HCT116 (cell line): ENCODE measurements at regions not wholly inside any gene's neighbourhood (a gene's known extent, or its start where the extent isn't known, plus 50 kb on each side); places are given as distances from the start of the nearest gene placed in this dataset.

Experiments used
- EZH2 ChIP-seq: fragments of 200-600 bp; sonication (generic); IDR thresholded peaks from 2 replicates; pipeline ENCODE4 v1.6.1; 2017; ENCODE audit warnings: antibody characterized with exemption, mixed run types
- EZH2phosphoT487 ChIP-seq: fragments of 200-600 bp; IDR thresholded peaks from 2 replicates; pipeline ENCODE4 v1.6.1; 2018; ENCODE audit warnings: antibody characterized with exemption, borderline replicate concordance

DNA sequence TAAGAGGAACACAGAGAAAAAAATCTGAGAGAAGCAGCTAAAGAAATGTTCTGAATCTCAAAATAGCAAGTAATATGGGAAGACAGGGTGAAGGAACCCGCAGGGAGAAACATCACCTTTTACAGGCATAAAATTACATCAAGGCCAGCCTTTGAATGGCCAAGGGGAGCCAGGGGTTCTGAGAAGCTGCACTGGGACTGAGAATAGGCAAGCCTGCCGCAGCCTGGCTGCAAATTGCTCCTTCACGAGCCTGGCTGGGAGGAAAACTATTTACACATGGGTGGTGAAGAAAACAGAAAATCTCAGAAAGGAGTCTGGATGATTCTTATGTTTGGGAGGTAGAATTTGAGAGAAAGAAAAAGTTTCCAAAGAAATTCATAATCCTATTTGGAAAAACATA is 74.5 kb upstream of the QRFPR start:
- TF ChIP-seq EZH2phosphoT487 (no peak), EZH2 (no peak)
